ENCODE measurements at regions not wholly inside any gene's neighbourhood (a gene's known extent, or its start where the extent isn't known, plus 50 kb on each side); places are given as distances from the start of the nearest gene placed in this dataset.

DNA sequence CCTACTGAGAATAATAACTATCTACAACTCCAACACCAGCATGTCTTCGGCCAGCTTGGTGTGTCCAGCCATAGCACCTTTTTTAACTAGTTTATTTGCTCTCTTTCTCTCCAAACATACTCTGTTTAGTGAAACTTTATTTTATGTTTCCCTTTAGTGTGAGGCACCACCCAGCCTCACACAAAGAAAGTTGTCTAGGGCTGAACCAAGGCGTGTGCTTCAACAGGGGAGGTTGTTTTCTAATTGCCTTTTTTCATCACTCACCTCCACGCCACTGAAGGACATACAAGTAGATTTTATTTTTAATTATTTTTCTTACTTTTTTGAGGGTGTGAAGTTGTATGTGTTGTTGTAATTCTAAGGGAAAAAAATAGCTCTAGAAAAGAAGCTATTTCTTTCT, 125.6 kb upstream of the MARCKS start:
- H3K4me1 ChIP-seq = peaks cover 0 to 28% (median 13%) of the 10 kb centered on the region in 9 donors
- DNase-seq = no peak
- no peaks in the 10 kb centered on the region for H3K9me3 ChIP-seq
- no peaks in the 10 kb centered on the region for H3K27me3 ChIP-seq
- TF ChIP-seq, protein P1, sequence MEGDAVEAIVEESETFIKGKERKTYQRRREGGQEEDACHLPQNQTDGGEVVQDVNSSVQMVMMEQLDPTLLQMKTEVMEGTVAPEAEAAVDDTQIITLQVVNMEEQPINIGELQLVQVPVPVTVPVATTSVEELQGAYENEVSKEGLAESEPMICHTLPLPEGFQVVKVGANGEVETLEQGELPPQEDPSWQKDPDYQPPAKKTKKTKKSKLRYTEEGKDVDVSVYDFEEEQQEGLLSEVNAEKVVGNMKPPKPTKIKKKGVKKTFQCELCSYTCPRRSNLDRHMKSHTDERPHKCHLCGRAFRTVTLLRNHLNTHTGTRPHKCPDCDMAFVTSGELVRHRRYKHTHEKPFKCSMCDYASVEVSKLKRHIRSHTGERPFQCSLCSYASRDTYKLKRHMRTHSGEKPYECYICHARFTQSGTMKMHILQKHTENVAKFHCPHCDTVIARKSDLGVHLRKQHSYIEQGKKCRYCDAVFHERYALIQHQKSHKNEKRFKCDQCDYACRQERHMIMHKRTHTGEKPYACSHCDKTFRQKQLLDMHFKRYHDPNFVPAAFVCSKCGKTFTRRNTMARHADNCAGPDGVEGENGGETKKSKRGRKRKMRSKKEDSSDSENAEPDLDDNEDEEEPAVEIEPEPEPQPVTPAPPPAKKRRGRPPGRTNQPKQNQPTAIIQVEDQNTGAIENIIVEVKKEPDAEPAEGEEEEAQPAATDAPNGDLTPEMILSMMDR (IDR thresholded peaks at IDR 0.05) = no peak
- no peaks in the 10 kb centered on the region for H3K36me3 ChIP-seq
- no peak for ATAC-seq
- intact Hi-C loops (cut with DNase I) = loop anchor here in 4 of 10 donors (10.0 kb wide), 1 partner anchor 123 kb away; the partner anchor contains the start of gene MARCKS (in 4 of the 4)
- H3K4me3 ChIP-seq = no peak overlapping the region
- peak overlapping the region in 3 of 10 donors; percentile 29 to 70 (median 52) for H3K27ac ChIP-seq
- WGBS, 2 donors = 78 to 84% methylated on average over 3 of the region's 3 CpGs

DNA sequence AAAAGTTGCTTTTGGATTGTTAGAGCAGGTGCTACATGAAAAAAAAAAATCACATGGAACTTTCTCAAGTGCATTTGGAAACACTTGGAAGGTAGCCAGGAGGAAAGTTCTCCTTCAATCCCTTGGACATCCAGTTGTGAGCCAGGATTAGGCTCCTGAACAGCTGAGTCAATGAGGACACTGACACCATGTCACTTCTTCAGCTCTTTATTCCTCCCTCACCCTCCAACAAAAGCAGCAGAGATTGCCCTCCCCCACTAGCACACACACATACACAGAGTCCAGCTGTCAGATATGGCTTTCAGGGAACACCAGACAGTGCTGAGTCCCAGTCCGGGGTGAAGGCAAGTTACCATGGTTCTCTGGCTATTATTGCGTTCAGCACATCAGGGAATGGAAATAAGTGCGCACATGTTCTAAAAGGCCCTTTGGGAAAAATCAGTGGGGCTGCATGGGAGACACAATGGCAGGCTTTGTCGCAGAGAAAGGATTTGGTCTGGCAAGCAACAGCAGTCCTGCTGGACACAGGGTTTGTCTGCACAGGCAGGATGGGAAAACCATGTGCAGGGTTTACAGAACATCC, 124.7 kb upstream of the MARCKS start:
- TF ChIP-seq, protein P1 (IDR thresholded peaks at IDR 0.05) = peak in 7 of 9 donors; percentile 11 to 52 (median 35)
- H3K27me3 ChIP-seq = no peaks in the 10 kb centered on the region
- intact Hi-C loops (cut with DNase I) = loop anchor here in 4 of 10 donors (10.0 kb wide), 1 partner anchor 122 kb away; the partner anchor contains the start of gene MARCKS (in 4 of the 4)
- peak overlapping the region in 4 of 10 donors; percentile 1 to 22 (median 10) for H3K4me3 ChIP-seq
- no peaks in the 10 kb centered on the region for H3K36me3 ChIP-seq
- H3K9me3 ChIP-seq = no peaks in the 10 kb centered on the region
- peaks cover 0 to 28% (median 13%) of the 10 kb centered on the region in 9 donors for H3K4me1 ChIP-seq
- ATAC-seq = peak; percentile 88 to 97 (median 94)
- DNase-seq = peak; percentile 12 to 72
- WGBS, 2 donors = 9% methylated on average over 4 of the region's 4 CpGs
- peak overlapping the region in 7 of 10 donors; percentile 15 to 70 (median 45) for H3K27ac ChIP-seq

DNA sequence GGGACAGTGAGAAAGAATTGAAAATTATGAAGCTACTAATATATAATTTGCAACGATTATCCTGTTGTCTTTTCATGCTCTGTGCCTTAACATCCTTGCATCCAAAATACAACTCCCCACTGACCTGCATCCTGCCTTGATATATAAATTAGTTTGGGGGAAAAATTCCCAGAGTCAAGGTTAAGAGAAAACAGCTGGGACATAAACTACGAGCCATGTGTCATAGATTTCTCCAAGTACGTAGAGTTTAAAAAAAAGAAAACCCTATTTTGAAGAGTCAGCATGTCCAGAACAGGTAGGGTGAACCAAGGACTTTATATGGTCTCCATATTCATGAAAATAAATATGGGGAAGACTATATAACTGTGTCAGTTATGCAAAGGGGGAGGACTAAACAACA, 123.8 kb upstream of the MARCKS start:
- H3K4me1 ChIP-seq = peaks cover 0 to 28% (median 13%) of the 10 kb centered on the region in 9 donors
- DNase-seq (no peak), ATAC-seq (no peak)
- peak overlapping the region in 5 of 10 donors; percentile 30 to 52 (median 45) for H3K27ac ChIP-seq
- TF ChIP-seq, protein P1 (IDR thresholded peaks at IDR 0.05) = no peak
- no peaks in the 10 kb centered on the region for H3K36me3 ChIP-seq
- H3K9me3 ChIP-seq = no peaks in the 10 kb centered on the region
- 59% methylated on average over 3 of the region's 3 CpGs for WGBS, 2 donors
- no peak overlapping the region for H3K4me3 ChIP-seq
- no peaks in the 10 kb centered on the region for H3K27me3 ChIP-seq
- intact Hi-C loops (cut with DNase I) = loop anchor here in 4 of 10 donors (10.0 kb wide), 1 partner anchor 121 kb away; the partner anchor contains the start of gene MARCKS (in 4 of the 4)

DNA sequence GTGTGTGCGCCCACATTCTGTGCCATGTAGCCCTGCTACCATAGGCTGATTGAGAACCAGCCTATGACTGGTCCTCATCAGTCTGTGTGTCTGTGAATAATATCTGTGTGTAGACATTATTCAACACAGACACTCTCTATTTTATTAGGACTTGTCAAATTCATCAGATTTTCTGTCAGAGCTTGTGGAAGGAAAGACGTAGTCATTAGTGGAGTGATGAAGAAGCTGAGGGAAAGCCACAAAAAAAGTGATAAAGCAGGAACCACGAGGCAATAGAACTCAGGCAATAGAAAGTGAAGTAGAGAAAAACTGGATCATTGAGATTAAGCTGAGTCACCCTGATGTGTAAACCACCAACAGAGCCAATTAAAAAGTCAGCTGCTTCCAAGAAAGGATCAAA, 122.2 kb upstream of the MARCKS start:
- Histone ChIP-seq H3K27me3 (no peaks in the 10 kb centered on the region), H3K36me3 (no peaks in the 10 kb centered on the region), H3K4me3 (no peak overlapping the region), H3K4me1 (peaks cover 0 to 28% (median 13%) of the 10 kb centered on the region in 9 donors), H3K27ac (peak overlapping the region in 2 of 10 donors; percentile 17 to 38), H3K9me3 (no peaks in the 10 kb centered on the region)
- TF ChIP-seq, protein P1 (IDR thresholded peaks at IDR 0.05) = no peak
- intact Hi-C loops (cut with DNase I) = loop anchor here in 4 of 10 donors (10.0 kb wide), 1 partner anchor 120 kb away; the partner anchor contains the start of gene MARCKS (in 4 of the 4)
- DNase-seq (no peak), ATAC-seq (no peak)
- 76 to 82% methylated on average over 3 of the region's 3 CpGs for WGBS, 2 donors
